Subcutaneous abdominal adipose tissue (tissue), 5 donors: ENCODE measurements at regions not wholly inside any gene's neighbourhood (a gene's known extent, or its start where the extent isn't known, plus 50 kb on each side); places are given as distances from the start of the nearest gene placed in this dataset.

Experiments
- H3K27ac ChIP-seq: one replicate; pipeline ENCODE4 v1.7.0; 2013; ENCODE audit warnings: low read depth, mild to moderate bottlenecking, inconsistent platforms, low read length, moderate library complexity
- H3K27me3 ChIP-seq, 5 donors: one replicate each; pipeline ENCODE4 v1.7.0; 2013; ENCODE audit warnings: low read length in 5 of 5, inconsistent platforms in 1 of 5; ENCODE audit not compliant: control insufficient read depth in 5 of 5, insufficient read depth in 4 of 5
- H3K36me3 ChIP-seq, 5 donors: one replicate each; pipeline ENCODE4 v1.7.0; 2013; ENCODE audit warnings: low read length in 5 of 5; ENCODE audit not compliant: control insufficient read depth in 5 of 5, insufficient read depth in 5 of 5
- H3K4me1 ChIP-seq, 5 donors: one replicate each; pipeline ENCODE4 v1.7.0; 2013; ENCODE audit warnings: low read length in 5 of 5, mild to moderate bottlenecking in 3 of 5, moderate library complexity in 1 of 5; ENCODE audit not compliant: control insufficient read depth in 5 of 5, insufficient read depth in 5 of 5
- H3K4me3 ChIP-seq, 5 donors: one replicate each; pipeline ENCODE4 v1.7.0; 2013; ENCODE audit warnings: low read length in 5 of 5, low read depth in 1 of 5
- H3K9ac ChIP-seq, 5 donors: one replicate each; pipeline ENCODE4 v1.7.0; 2013; ENCODE audit warnings: low read length in 5 of 5, mild to moderate bottlenecking in 4 of 5, moderate library complexity in 3 of 5
- H3K9me3 ChIP-seq, 5 donors: one replicate each; pipeline ENCODE4 v1.7.0; 2013; ENCODE audit warnings: low read length in 5 of 5; ENCODE audit not compliant: control insufficient read depth in 5 of 5
- donor health status: healthy.
- donor health status: healthy.
- donor health status: healthy.
- donor health status: healthy.
- donor health status: healthy.

DNA sequence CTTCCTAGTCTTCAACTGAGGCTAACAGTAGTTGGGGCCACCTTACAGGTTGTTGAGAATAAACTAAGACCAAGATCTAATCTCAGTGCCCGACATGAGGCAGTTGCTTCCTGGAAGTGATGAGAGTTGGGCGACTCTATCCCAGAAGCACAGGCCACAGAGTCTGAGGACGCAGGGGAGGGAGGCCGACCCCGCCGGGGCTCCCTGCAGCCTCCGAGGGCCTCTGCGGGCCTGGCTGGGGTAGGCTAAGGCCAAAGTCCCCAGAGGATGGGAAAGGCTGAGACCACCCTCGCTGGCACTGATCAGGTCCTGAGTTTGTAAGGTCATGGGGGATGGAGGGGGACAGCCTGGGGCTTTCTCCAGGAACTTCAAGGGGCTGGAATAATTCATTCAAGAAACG, 74.0 kb downstream of the ENGASE start:
- Histone ChIP-seq H3K4me1 (no peaks in the 10 kb centered on the region), H3K9me3 (no peaks in the 10 kb centered on the region), H3K27me3 (peaks cover 25 to 49% (median 37%) of the 10 kb centered on the region in 5 donors), H3K36me3 (no peaks in the 10 kb centered on the region), H3K9ac (no peak overlapping the region), H3K4me3 (no peak overlapping the region), H3K27ac (no peak overlapping the region)

DNA sequence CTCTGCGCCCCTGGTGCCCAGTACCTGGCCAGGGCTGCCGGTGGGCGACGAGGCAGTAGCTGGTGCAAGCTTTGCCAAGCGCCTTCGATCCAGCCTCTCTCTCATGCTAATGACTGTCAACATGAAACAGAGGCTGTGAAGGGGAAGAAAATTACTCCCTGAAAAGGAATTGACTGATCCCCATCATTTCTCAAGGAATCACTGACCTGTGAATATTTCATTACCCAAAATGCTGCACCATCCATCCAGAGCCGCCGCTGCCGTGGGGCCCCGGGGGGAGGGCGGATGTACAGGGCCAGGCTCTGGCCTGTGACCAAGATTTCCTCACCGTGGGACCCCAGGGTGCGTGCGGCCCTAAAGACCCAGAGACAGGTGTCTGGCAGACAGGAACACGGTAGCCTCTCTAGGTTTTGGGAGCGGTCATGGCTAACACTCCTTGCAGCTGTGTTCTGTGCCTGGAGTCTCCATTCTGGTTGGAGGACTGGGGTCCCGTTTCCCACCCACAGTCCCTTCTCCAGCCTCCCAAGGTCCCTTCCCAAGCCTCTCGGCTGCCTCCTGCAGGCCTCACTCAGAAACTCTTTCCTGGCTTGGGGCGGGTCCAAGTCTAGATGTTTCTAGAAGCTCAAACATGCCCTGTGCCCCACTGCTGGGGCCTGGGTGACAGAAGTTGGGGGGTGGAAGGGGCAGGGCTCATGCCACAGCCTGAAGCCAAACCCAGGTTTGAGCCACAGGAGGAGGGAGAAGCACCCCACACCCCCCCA, 73.3 kb downstream of the ENGASE start:
- no peak overlapping the region for H3K27ac ChIP-seq
- no peak overlapping the region for H3K4me3 ChIP-seq
- no peaks in the 10 kb centered on the region for H3K4me1 ChIP-seq
- H3K27me3 ChIP-seq: peaks cover 24 to 49% (median 38%) of the 10 kb centered on the region in 5 donors
- H3K9ac ChIP-seq: no peak overlapping the region
- H3K36me3 ChIP-seq: no peaks in the 10 kb centered on the region
- H3K9me3 ChIP-seq: no peaks in the 10 kb centered on the region

DNA sequence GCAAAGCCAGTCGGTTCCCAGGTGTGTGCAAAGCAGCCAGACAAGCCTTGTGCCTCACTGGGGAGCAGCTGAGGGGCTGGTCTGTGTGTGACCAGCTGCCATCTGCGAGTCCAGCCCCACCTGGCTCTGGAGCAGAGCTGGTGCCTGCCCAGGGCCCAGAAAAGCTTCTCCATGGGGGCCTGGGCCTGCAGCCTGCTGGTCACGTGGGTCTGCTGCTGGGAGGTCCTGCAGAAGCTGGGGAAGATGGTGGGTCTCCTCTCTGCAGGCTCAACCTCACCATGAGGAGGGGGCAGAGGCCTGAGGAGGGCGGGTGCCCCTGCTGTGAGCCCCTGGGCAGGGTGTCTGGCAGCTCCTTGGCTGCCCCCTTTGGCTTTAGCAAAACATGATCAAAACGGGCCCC, 71.9 kb downstream of the ENGASE start:
- Histone ChIP-seq H3K4me1 (no peaks in the 10 kb centered on the region), H3K4me3 (no peak overlapping the region), H3K27ac (no peak overlapping the region), H3K9ac (no peak overlapping the region), H3K36me3 (no peaks in the 10 kb centered on the region), H3K9me3 (no peaks in the 10 kb centered on the region), H3K27me3 (peaks cover 28 to 51% (median 45%) of the 10 kb centered on the region in 5 donors)

DNA sequence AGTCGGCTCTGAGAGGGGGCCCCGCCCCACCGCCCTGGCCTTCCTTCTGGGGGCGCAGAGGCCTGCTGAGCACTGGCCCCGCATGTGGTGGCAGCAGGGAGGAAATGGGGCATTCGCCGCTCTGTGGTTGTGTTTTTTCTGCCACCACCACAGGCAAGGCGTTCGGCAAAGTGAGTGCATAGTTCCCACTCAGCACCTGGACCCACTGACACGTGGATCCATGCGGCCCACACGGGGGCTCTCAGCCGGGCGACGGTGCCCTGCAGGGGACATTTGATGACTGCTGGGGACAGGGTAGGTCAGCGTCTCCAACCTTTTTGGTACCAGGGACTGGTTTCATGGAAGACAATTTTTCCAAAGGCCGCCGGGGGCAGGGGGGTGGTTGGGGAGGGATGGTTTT, 70.9 kb downstream of the ENGASE start:
- peaks cover 24 to 52% (median 49%) of the 10 kb centered on the region in 5 donors for H3K27me3 ChIP-seq
- H3K4me1 ChIP-seq: no peaks in the 10 kb centered on the region

DNA sequence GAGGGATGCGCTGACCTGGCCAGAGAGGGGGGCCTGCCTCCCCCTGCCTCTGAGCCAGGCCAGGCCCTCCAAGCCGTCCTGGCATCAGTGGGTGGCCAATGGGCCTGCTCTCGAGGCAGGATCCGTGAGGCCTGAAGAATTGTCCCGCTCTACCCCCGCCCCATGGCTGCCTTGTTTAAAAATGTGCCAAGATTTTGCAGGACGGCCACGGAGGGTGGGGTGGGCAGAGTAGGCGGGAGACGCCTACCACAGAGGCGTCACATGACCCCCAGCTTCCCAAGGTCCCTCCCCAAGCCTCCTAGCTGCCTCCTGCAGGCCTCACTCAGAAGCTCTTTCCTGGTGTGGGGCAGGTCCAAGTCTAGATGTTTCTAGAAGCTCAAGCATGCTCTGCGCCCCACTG, 69.5 kb downstream of the ENGASE start:
- no peaks in the 10 kb centered on the region for H3K36me3 ChIP-seq
- no peaks in the 10 kb centered on the region for H3K9me3 ChIP-seq
- no peak overlapping the region for H3K27ac ChIP-seq
- H3K9ac ChIP-seq: no peak overlapping the region
- peaks cover 19 to 60% (median 47%) of the 10 kb centered on the region in 5 donors for H3K27me3 ChIP-seq
- H3K4me3 ChIP-seq: no peak overlapping the region
- no peaks in the 10 kb centered on the region for H3K4me1 ChIP-seq

More for the DNA sequence above, 70.9 kb downstream of the ENGASE start:
- H3K36me3 ChIP-seq: no peaks in the 10 kb centered on the region
- H3K4me3 ChIP-seq: no peak overlapping the region
- no peaks in the 10 kb centered on the region for H3K9me3 ChIP-seq
- no peak overlapping the region for H3K27ac ChIP-seq
- H3K9ac ChIP-seq: no peak overlapping the region

DNA sequence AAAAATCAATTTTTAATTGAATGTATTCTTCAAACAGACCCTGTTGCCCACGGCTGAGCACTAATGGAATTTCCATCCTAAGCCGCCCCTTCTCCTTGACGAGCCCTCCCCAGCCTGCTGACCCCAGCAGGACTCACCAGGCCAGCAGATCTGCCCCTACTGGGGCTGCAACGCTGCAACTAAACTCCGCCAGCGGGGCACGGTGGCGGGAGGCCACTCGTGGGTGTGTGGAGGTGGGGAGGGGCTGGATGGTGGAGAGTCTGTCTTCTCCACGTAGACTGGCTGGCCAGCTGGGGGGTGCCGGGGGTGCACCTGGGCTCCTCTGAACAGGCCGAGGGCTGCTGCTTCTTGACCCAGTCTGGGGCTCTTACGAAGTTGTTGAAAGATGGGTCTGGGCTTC, 67.8 kb downstream of the ENGASE start:
- peaks cover 0 to 6% (median 0%) of the 10 kb centered on the region in 5 donors for H3K4me1 ChIP-seq
- no peak overlapping the region for H3K9ac ChIP-seq
- H3K4me3 ChIP-seq: no peak overlapping the region
- H3K36me3 ChIP-seq: no peaks in the 10 kb centered on the region
- H3K27ac ChIP-seq: no peak overlapping the region
- peaks cover 24 to 68% (median 55%) of the 10 kb centered on the region in 5 donors for H3K27me3 ChIP-seq
- peaks cover 0 to 3% (median 0%) of the 10 kb centered on the region in 5 donors for H3K9me3 ChIP-seq

DNA sequence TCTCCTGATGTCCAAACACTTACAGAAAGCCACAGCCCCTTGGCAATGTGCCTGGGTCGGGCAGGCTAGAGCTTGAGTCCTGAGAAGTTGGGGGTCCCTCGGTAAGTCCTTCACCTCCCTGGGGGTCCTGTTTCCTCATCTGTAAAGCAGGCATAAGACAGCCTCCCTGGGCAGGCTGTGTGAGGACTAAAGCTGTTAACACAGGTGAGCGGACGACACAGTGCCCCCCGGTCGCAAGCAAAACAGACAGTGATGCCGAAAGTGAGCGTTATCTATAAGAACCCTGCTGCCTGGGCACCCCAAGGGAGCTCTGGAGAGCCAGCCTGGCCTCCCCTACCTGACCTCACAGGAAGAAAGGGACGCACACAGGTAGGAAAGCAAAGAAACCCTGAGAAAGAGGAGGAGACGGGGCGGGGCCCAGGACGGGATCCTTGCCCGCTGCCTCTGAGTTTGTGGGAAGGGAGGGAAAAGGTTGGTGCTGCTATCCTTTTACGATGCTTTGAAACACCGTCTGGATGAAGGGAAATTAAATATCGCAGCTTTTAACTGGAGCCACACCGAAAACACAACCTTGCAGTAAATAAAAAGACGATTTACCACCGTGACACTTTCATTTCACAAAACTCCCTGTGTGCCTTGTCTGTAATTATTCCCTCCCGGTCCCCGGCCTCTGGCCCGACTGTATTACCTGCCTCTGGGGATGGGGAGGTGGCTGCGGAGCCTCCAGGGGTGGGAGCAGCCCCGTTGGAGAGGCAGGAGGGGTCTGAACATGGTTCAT, 67.1 kb downstream of the ENGASE start:
- Histone ChIP-seq H3K36me3 (no peaks in the 10 kb centered on the region), H3K27me3 (peaks cover 22 to 74% (median 60%) of the 10 kb centered on the region in 5 donors), H3K9me3 (peaks cover 0 to 3% (median 0%) of the 10 kb centered on the region in 5 donors), H3K4me1 (peaks cover 0 to 7% (median 0%) of the 10 kb centered on the region in 5 donors), H3K4me3 (no peak overlapping the region), H3K27ac (no peak overlapping the region), H3K9ac (no peak overlapping the region)

DNA sequence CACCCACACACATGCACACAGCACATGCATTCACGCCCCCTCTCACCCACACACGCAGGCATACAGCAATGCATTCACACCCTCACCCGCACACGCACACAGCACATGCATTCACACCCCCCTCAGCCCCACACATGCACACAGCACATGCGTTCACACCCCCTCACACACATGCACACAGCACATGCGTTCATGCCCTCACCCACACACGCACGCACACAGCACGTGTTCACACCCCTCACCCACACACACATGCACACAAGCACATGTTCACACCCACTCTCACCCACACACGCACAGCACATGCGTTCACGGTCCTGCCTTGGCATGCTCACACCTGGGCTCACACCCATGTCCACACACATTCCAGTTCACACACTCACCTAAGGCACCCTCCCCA, 64.2 kb downstream of the ENGASE start:
- no peak overlapping the region for H3K27ac ChIP-seq
- H3K36me3 ChIP-seq: no peaks in the 10 kb centered on the region
- peaks cover 43 to 93% (median 77%) of the 10 kb centered on the region in 5 donors for H3K27me3 ChIP-seq
- H3K4me3 ChIP-seq: no peak overlapping the region
- H3K9me3 ChIP-seq: peaks cover 0 to 3% (median 0%) of the 10 kb centered on the region in 5 donors
- H3K9ac ChIP-seq: no peak overlapping the region
- H3K4me1 ChIP-seq: peaks cover 0 to 7% (median 0%) of the 10 kb centered on the region in 5 donors

DNA sequence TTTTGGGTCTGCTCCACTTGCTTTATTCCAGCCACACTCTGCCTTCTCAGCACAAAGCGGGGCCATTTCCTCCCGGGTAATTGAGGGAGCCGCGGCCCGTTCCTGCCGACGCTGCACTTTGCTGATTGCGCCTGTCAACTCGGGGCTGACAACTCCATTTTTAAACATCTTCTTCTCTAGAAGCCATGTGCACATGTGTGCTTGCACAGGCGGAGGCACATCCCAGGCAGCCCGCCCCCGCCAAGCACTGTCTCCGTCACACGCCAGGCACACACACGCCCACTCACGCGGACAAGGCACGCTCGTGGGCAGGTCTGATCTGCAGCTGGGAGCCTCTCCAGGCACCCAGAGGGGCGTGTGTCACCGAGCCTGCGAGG, 63.2 kb downstream of the ENGASE start:
- no peak overlapping the region for H3K4me3 ChIP-seq
- peaks cover 0 to 3% (median 0%) of the 10 kb centered on the region in 5 donors for H3K9me3 ChIP-seq
- no peak overlapping the region for H3K9ac ChIP-seq
- H3K36me3 ChIP-seq: no peaks in the 10 kb centered on the region
- peaks cover 0 to 7% (median 0%) of the 10 kb centered on the region in 5 donors for H3K4me1 ChIP-seq
- peaks cover 44 to 91% (median 77%) of the 10 kb centered on the region in 5 donors for H3K27me3 ChIP-seq
- no peak overlapping the region for H3K27ac ChIP-seq
